ENCODE measurements at regions not wholly inside any gene's neighbourhood (a gene's known extent, or its start where the extent isn't known, plus 50 kb on each side); places are given as distances from the start of the nearest gene placed in this dataset.
"Not testable (repeated sequence)": the region's sequence is repeated elsewhere in the genome, so short reads cannot be mapped to it uniquely, and the experiment has no call there.

DNA sequence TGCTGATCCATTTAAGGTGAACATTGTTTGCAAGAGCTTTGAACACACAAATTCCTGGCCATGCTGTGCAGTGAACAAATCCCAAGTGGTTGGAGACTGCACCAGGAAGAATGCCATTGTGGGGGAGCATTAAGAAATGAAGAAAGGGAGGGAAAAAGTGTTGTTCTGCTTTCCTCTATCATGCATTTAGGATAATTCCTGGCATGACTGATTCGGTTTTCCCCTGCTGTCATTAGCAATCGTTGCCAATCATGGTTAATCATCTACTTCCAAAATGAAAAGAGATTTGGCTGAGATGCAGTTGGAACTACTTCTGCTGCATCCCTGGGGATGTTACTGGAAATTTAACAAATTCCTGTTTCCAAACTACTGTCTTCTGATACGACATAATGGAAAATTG lies 73.7 kb upstream of the ZPLD1 start:
- no peak for DNase-seq (ENCODE audit: low read depth in 1 of 2, low spot score in 1 of 2)
- TF ChIP-seq JUND (IDR thresholded peaks at IDR 0.05; ENCODE audit: low read depth), result no peak
- in situ Hi-C loops (cut with HindIII; ENCODE audit: low pct_unique_long_range_greater_than_20kb, low sequenced_read_pairs), result no loop called here

DNA sequence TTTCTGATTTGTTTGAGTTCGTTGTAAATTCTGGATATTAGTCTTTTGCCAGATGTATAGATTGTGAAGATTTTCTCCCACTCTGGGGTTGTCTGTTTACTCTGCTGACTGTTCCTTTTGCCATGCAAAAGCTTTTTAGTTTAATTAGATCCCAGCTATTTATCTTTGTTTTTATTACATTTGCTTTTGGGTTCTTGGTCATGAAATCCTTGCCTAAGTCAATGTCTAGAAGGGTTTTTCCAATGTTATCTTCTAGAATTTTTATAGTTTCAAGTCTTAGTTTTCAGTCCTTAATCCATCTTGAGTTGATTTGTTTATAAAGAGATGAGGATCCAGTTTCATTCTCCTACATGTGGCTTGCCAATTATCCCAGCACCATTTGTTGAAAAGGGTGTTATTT lies 68.7 kb upstream of the ZPLD1 start:
- DNase-seq (ENCODE audit: low read depth in 1 of 2, low spot score in 1 of 2); in situ Hi-C loops (cut with HindIII; ENCODE audit: low pct_unique_long_range_greater_than_20kb, low sequenced_read_pairs): not testable (repeated sequence)

DNA sequence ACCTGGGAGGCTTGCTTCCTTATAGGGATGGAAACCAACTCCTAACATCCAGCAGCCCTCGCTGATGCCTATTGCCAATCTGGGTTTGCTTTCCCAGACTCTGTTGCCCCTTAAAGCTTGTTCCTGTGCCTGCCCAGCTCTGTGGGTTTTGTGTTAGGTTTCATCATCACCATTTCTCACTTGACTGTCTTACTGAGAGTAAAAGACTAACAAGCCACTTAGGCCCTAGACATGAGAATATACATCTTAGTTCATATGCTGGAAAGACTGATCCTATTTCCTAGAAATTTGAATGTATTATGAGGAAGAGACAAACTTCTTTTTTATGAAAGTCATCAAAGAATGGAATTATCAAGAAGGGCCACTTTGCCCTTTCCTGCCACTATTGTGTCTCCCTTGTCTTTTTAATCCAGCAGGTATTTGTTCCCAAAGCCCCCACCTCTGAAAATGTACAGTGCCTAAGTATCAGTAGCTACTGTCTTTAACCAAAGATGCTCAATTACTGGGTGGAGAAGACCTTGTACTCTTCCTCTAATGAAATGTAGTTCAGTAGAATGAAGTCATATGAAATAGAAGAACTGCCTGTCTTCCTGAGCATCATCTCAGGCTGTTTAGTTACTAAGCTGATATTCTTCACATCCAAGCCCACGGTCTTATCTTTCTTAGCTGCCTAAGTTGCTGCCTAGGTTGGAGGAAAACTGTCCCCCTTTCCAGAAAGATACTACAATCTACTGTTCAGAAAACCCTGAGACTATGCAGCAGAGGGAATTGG lies 59.8 kb upstream of the ZPLD1 start:
- no peak for DNase-seq (ENCODE audit: low read depth in 1 of 2, low spot score in 1 of 2)
- in situ Hi-C loops (cut with HindIII; ENCODE audit: low pct_unique_long_range_greater_than_20kb, low sequenced_read_pairs), result no loop called here
- TF ChIP-seq JUND (IDR thresholded peaks at IDR 0.05; ENCODE audit: low read depth), result no peak

DNA sequence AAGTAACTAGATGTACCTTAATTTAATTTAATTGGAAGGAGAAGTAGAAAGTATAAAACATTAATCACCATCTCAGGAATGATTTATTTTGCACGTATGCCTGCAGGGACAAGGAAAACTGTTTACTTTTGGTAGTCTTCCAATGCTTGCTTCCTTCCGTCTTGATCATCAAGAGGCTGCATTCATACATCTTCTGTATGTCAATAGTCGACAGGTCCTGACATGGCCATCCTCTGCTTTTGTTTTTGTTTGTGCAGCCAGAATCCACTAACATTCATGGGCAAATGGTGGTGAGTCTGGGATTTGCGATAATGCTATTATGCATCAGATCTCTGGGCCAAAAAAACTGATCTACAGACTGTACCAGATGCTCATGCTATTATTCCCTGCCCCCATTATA lies 56.6 kb upstream of the ZPLD1 start:
- TF ChIP-seq JUND (IDR thresholded peaks at IDR 0.05; ENCODE audit: low read depth), result no peak
- DNase-seq (ENCODE audit: low read depth in 1 of 2, low spot score in 1 of 2), result no peak

DNA sequence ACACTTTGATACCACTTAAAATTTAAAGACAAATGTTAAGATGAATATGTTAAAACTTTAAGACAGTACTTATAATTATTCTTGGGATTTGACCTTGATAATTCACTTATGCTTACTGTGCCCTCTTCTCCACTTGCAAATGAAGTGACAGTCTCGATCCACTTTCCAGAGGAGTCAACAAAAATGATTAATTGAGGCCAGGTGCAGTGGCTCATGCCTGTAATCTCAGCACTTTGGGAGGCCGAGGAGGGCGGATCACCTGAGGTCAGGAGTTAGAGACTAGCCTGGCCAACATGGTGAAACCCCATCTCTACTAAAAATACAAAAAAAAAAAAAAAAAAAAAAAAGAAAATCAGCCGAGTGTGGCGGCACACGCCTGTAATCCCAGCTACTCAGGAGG lies 52.6 kb upstream of the ZPLD1 start:
- DNase-seq (ENCODE audit: low read depth in 1 of 2, low spot score in 1 of 2); in situ Hi-C loops (cut with HindIII; ENCODE audit: low pct_unique_long_range_greater_than_20kb, low sequenced_read_pairs): not testable (repeated sequence)

More for the DNA sequence above, 56.6 kb upstream of the ZPLD1 start:
- in situ Hi-C loops (cut with HindIII; ENCODE audit: low pct_unique_long_range_greater_than_20kb, low sequenced_read_pairs), result no loop called here
